Thyroid gland (tissue), 4 donors: ENCODE measurements at regions not wholly inside any gene's neighbourhood (a gene's known extent, or its start where the extent isn't known, plus 50 kb on each side); places are given as distances from the start of the nearest gene placed in this dataset.

Source experiments
- DNase-seq, 2 donors: peaks; one replicate each; pipeline ENCODE4 v3.0.0-alpha.2; 2019
- H3K27ac ChIP-seq, 3 donors: fragments of 200-600 bp; sonication (generic); 1 replicate in 2 of 3; 2 replicates in 1 of 3; pipeline ENCODE4 v1.5.1; 2016 to 2019; ENCODE audit warnings: mild to moderate bottlenecking in 1 of 3, moderate library complexity in 1 of 3
- H3K27me3 ChIP-seq: fragments of 200-600 bp; sonication (generic); one replicate; pipeline ENCODE4 v1.5.1; 2019
- H3K36me3 ChIP-seq, 2 donors: fragments of 200-600 bp; sonication (generic); one replicate each; pipeline ENCODE4 v1.5.1; 2016 to 2019
- H3K4me1 ChIP-seq, 2 donors: fragments of 200-600 bp; sonication (generic); one replicate each; pipeline ENCODE4 v1.5.1; 2017 to 2019
- H3K4me3 ChIP-seq, 3 donors: fragments of 200-600 bp; sonication (generic); replicated peaks in 1 of 3; 1 replicate in 2 of 3; 2 replicates in 1 of 3; pipeline ENCODE4 v1.5.1; 2016; ENCODE audit warnings: mild to moderate bottlenecking in 1 of 3
- H3K9me3 ChIP-seq: fragments of 200-600 bp; sonication (generic); one replicate; pipeline ENCODE4 v1.5.1; 2017
- CTCF ChIP-seq, 6 experiments: fragments of 200-600 bp in 3 of 6; fragments of 450-650 bp in 3 of 6; sonication (generic) in 3 of 6; IDR thresholded peaks; one replicate each; pipeline ENCODE4 v1.5.1; 2016 to 2019; ENCODE audit warnings: antibody characterized with exemption in 6 of 6, mild to moderate bottlenecking in 2 of 6, inconsistent platforms in 1 of 6, moderate library complexity in 1 of 6
- POLR2A ChIP-seq, 2 donors: fragments of 450-650 bp; IDR thresholded peaks; one replicate each; pipeline ENCODE4 v1.6.1; 2017; ENCODE audit warnings: antibody characterized with exemption in 2 of 2, mild to moderate bottlenecking in 2 of 2, moderate library complexity in 1 of 2
- WGBS, 2 donors: methylation state at CpG; one replicate each; pipeline ENCODE4 v1.1.5; 2017; 5-methylcytosine and 5-hydroxymethylcytosine counted together
- intact Hi-C: fragments of 100-400 bp; cut with DNase I; formaldehyde crosslinking; loops from one replicate; pipeline ENCODE4 v1.15.1; 2023

GRCh38 chr16:76885776-76886537, 305.0 kb upstream of the MON1B start:
- H3K4me1 ChIP-seq = no peaks in the 10 kb centered on the region
- H3K9me3 ChIP-seq = no peaks in the 10 kb centered on the region
- H3K27ac ChIP-seq = no peak overlapping the region
- no peaks in the 10 kb centered on the region for H3K36me3 ChIP-seq
- intact Hi-C loops = no loop called here
- TF ChIP-seq CTCF (IDR thresholded peaks at IDR 0.05) (no peak), POLR2A (IDR thresholded peaks at IDR 0.05) (no peak)
- WGBS, 2 donors = 71 to 80% methylated on average over 5 of the region's 5 CpGs
- no peaks in the 10 kb centered on the region for H3K27me3 ChIP-seq
- no peak overlapping the region for H3K4me3 ChIP-seq
- no peak for DNase-seq

- no peaks in the 10 kb centered on the region for H3K36me3 ChIP-seq
- no peaks in the 10 kb centered on the region for H3K9me3 ChIP-seq
- intact Hi-C loops = no loop called here
These were observed 293.2 kb upstream of the MON1B start for GRCh38 chr16:76897816-76898215.

GRCh38 chr16:76899767-76900166, 291.2 kb upstream of the MON1B start:
- H3K27me3 ChIP-seq = no peaks in the 10 kb centered on the region
- intact Hi-C loops = no loop called here
- no peaks in the 10 kb centered on the region for H3K9me3 ChIP-seq
- no peaks in the 10 kb centered on the region for H3K4me1 ChIP-seq
- no peak overlapping the region for H3K27ac ChIP-seq
- no peaks in the 10 kb centered on the region for H3K36me3 ChIP-seq
- no peak for DNase-seq
- no peak overlapping the region for H3K4me3 ChIP-seq
- TF ChIP-seq POLR2A (IDR thresholded peaks at IDR 0.05) (no peak), CTCF (IDR thresholded peaks at IDR 0.05) (no peak)

More at GRCh38 chr16:76897816-76898215, 293.2 kb upstream of the MON1B start:
- DNase-seq = no peak
- Histone ChIP-seq H3K4me1 (no peaks in the 10 kb centered on the region), H3K4me3 (no peak overlapping the region), H3K27ac (no peak overlapping the region), H3K27me3 (no peaks in the 10 kb centered on the region)
- TF ChIP-seq CTCF (IDR thresholded peaks at IDR 0.05) (no peak), POLR2A (IDR thresholded peaks at IDR 0.05) (no peak)
- 95 to 98% methylated on average over 1 of the region's 1 CpG for WGBS, 2 donors

GRCh38 chr16:76900285-76901263, 290.4 kb upstream of the MON1B start:
- WGBS, 2 donors = 78 to 80% methylated on average over 6 of the region's 6 CpGs

More at GRCh38 chr16:76900285-76901263, 290.4 kb upstream of the MON1B start:
- intact Hi-C loops = no loop called here
- no peak for TF ChIP-seq CTCF (IDR thresholded peaks at IDR 0.05)
- no peak for TF ChIP-seq POLR2A (IDR thresholded peaks at IDR 0.05)
- Histone ChIP-seq H3K9me3 (no peaks in the 10 kb centered on the region), H3K27me3 (no peaks in the 10 kb centered on the region), H3K4me1 (no peaks in the 10 kb centered on the region), H3K27ac (no peak overlapping the region), H3K4me3 (no peak overlapping the region), H3K36me3 (no peaks in the 10 kb centered on the region)
- DNase-seq = no peak
